A673 (cell line): ENCODE measurements at regions not wholly inside any gene's neighbourhood (a gene's known extent, or its start where the extent isn't known, plus 50 kb on each side); places are given as distances from the start of the nearest gene placed in this dataset.

Experiments
- BruUV-seq: library from RNA; stranded (reverse); fragments of 400-500 nt; replicated peaks from 2 replicates; lab custom pipeline; 2021; lab: Mats Ljungman, UMichigan
- CTCF ChIA-PET: fragments of 300-600 bp; sonication (Branson Sonifier 250); formaldehyde crosslinking; loops from one replicate; lab custom pipeline; 2022; ENCODE audit warnings: antibody characterized with exemption; lab: Charles Lee
- POLR2A ChIA-PET: fragments of 300-600 bp; sonication (Branson Sonifier 250); formaldehyde crosslinking; loops from one replicate; lab custom pipeline; 2022; ENCODE audit warnings: antibody characterized with exemption; ENCODE audit not compliant: low non-redundant PET; lab: Charles Lee
- DNase-seq: peaks from one replicate; pipeline ENCODE4 v3.0.0-alpha.2; 2015; ENCODE audit warnings: low spot score
- H3K27ac ChIP-seq: fragments of 200-600 bp; sonication (generic); 2 replicates; pipeline ENCODE4 v1.5.1; 2016; ENCODE audit warnings: mixed run types, low read depth, mild to moderate bottlenecking, mixed read lengths, antibody characterized with exemption, low read length; ENCODE audit not compliant: poor library complexity, severe bottlenecking
- H3K27me3 ChIP-seq: fragments of 200-600 bp; sonication (generic); replicated peaks from 2 replicates; pipeline ENCODE4 v1.6.1; 2017; ENCODE audit warnings: mixed run types, low read depth, mild to moderate bottlenecking, mixed read lengths, antibody characterized with exemption, low read length; ENCODE audit not compliant: insufficient read depth, poor library complexity
- H3K36me3 ChIP-seq: fragments of 200-600 bp; sonication (generic); 2 replicates; pipeline ENCODE4 v1.6.1; 2016; ENCODE audit warnings: mixed run types, mild to moderate bottlenecking, mixed read lengths, antibody characterized with exemption, low read length; ENCODE audit not compliant: insufficient read depth, poor library complexity, severe bottlenecking
- H3K4me1 ChIP-seq: fragments of 200-600 bp; sonication (generic); 2 replicates; pipeline ENCODE4 v1.6.1; 2017; ENCODE audit warnings: mixed run types, mild to moderate bottlenecking, mixed read lengths, antibody characterized with exemption, low read length; ENCODE audit not compliant: insufficient read depth, poor library complexity, severe bottlenecking
- H3K4me3 ChIP-seq: fragments of 200-600 bp; sonication (generic); 2 replicates; pipeline ENCODE4 v1.5.1; 2016; ENCODE audit warnings: low read depth, mixed run types, mild to moderate bottlenecking, mixed read lengths, low read length; ENCODE audit not compliant: poor library complexity, severe bottlenecking
- H3K9me3 ChIP-seq: fragments of 200-600 bp; sonication (generic); 2 replicates; pipeline ENCODE4 v1.6.1; 2016; ENCODE audit warnings: mixed run types, low read depth, mild to moderate bottlenecking, mixed read lengths, antibody characterized with exemption, low read length; ENCODE audit not compliant: poor library complexity, severe bottlenecking
- EZH2 ChIP-seq: fragments of 200-600 bp; sonication (generic); IDR thresholded peaks from 2 replicates; pipeline ENCODE4 v1.6.1; 2017; ENCODE audit warnings: borderline replicate concordance, low read depth, mild to moderate bottlenecking, mixed read lengths, antibody characterized with exemption, low read length; ENCODE audit not compliant: poor library complexity, severe bottlenecking
- intact Hi-C: fragments of 100-400 bp; cut with micrococcal nuclease; formaldehyde crosslinking; loops from one replicate; pipeline ENCODE4 v1.10.0; 2022; ENCODE audit not compliant: unreplicated experiment
- TF ChIP-seq, protein P1 (sequence below): fragments of 300-800, 200-600 bp; sonication (generic); conservative IDR thresholded peaks from 2 replicates; pipeline ENCODE4 v1.5.1; 2017; ENCODE audit warnings: low read depth, mild to moderate bottlenecking, antibody characterized with exemption, low read length, moderate library complexity, mixed read lengths

DNA sequence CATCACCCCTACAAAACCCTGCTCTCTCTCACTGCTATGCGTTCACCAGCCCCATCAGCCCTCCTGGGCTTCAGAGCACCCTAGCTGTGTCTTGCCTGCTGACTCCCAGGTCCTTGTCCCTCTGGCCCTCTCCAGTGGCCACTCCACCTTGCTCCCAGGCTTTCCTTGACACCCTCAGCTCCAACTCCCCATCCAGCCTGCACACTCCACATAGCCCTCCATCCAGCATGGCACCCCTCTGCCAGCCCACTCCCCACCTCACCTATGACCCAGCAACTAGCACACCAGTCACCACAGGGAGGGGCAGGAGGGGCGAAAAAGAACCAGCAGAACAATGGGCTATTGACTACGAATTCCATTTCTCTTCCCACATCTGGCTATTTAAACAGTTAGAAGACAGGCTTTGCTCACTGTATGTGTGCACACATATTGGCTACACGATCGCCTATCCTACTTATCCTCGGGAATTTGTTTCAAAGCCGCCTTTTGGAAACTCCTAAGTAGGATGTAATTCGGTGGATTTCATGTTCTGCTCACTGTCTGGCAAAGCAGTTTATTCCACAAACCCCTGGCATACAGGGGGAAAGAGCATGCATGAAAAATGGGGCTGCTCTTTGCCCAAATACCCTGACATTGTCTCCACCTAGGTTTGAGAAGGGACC is 195.3 kb downstream of the SMAD2 start:
- H3K4me3 ChIP-seq, result no peak overlapping the region
- no peaks in the 10 kb centered on the region for H3K9me3 ChIP-seq
- ChIA-PET CTCF (no interaction called here), POLR2A (no interaction called here)
- no TSS peak for BruUV-seq
- intact Hi-C loops, result no loop called here
- H3K27me3 ChIP-seq, result peaks cover 66% of the 10 kb centered on the region
- TF ChIP-seq, protein P1, sequence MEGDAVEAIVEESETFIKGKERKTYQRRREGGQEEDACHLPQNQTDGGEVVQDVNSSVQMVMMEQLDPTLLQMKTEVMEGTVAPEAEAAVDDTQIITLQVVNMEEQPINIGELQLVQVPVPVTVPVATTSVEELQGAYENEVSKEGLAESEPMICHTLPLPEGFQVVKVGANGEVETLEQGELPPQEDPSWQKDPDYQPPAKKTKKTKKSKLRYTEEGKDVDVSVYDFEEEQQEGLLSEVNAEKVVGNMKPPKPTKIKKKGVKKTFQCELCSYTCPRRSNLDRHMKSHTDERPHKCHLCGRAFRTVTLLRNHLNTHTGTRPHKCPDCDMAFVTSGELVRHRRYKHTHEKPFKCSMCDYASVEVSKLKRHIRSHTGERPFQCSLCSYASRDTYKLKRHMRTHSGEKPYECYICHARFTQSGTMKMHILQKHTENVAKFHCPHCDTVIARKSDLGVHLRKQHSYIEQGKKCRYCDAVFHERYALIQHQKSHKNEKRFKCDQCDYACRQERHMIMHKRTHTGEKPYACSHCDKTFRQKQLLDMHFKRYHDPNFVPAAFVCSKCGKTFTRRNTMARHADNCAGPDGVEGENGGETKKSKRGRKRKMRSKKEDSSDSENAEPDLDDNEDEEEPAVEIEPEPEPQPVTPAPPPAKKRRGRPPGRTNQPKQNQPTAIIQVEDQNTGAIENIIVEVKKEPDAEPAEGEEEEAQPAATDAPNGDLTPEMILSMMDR, result no peak
- TF ChIP-seq EZH2, result no peak
- no peak overlapping the region for H3K27ac ChIP-seq
- no peaks in the 10 kb centered on the region for H3K36me3 ChIP-seq
- no peak for DNase-seq
- no peaks in the 10 kb centered on the region for H3K4me1 ChIP-seq

- H3K9me3 ChIP-seq, result no peaks in the 10 kb centered on the region
- TF ChIP-seq EZH2, result no peak
- TF ChIP-seq, protein P1, result no peak
- no peaks in the 10 kb centered on the region for H3K4me1 ChIP-seq
- intact Hi-C loops, result no loop called here
- H3K27ac ChIP-seq, result no peak overlapping the region
- peaks cover 58% of the 10 kb centered on the region for H3K27me3 ChIP-seq
- CTCF ChIA-PET, result no interaction called here
- DNase-seq, result no peak
- no peaks in the 10 kb centered on the region for H3K36me3 ChIP-seq
- BruUV-seq, result no TSS peak
- POLR2A ChIA-PET, result no interaction called here
- H3K4me3 ChIP-seq, result no peak overlapping the region
These were observed 199.2 kb downstream of the SMAD2 start for GRCh38 chr18:47731276-47731675.

GRCh38 chr18:47730795-47731194 is 199.7 kb downstream of the SMAD2 start:
- H3K4me3 ChIP-seq, result no peak overlapping the region
- no peaks in the 10 kb centered on the region for H3K4me1 ChIP-seq
- H3K36me3 ChIP-seq, result no peaks in the 10 kb centered on the region
- POLR2A ChIA-PET, result no interaction called here
- intact Hi-C loops, result no loop called here
- BruUV-seq, result no TSS peak
- H3K9me3 ChIP-seq, result no peaks in the 10 kb centered on the region
- H3K27me3 ChIP-seq, result peaks cover 56% of the 10 kb centered on the region
- no peak for DNase-seq
- CTCF ChIA-PET, result no interaction called here
- TF ChIP-seq EZH2, result no peak
- TF ChIP-seq, protein P1, result no peak
- no peak overlapping the region for H3K27ac ChIP-seq
